ENCODE measurements at regions not wholly inside any gene's neighbourhood (a gene's known extent, or its start where the extent isn't known, plus 50 kb on each side); places are given as distances from the start of the nearest gene placed in this dataset.
A peak's percentile ranks its signal among the peaks of the same experiment; 100 is the strongest.

GRCh38 chr3:117543521-117543920 lies 833.9 kb downstream of the TUSC7 start:
- no peak for DNase-seq
- no peaks in the 10 kb centered on the region for H3K36me3 ChIP-seq (replicated peaks; ENCODE audit: insufficient read depth, low read length)
- no peaks in the 10 kb centered on the region for H4K20me1 ChIP-seq (ENCODE audit: insufficient read depth, low read length)
- H3K27ac ChIP-seq (ENCODE audit: low read length) = no peak overlapping the region
- TF ChIP-seq EZH2 (optimal IDR thresholded peaks at IDR 0.05; ENCODE audit: low read depth, low read length) = no peak
- no peak for TF ChIP-seq EZH2phosphoT487 (IDR thresholded peaks at IDR 0.05; ENCODE audit: low read length)
- no peak for TF ChIP-seq CTCF (IDR thresholded peaks at IDR 0.05; ENCODE audit: low read length)
- H3K9me2 ChIP-seq (replicated peaks; ENCODE audit: insufficient read depth, low read length) = no peaks in the 10 kb centered on the region
- H3K27me3 ChIP-seq (replicated peaks; ENCODE audit: insufficient read depth, low read length) = no peaks in the 10 kb centered on the region
- H3F3A ChIP-seq (ENCODE audit: insufficient read depth, low read length) = no peaks in the 10 kb centered on the region
- no peak overlapping the region for H3K4me2 ChIP-seq (ENCODE audit: low read depth, low read length)
- H3K79me2 ChIP-seq (ENCODE audit: low read length) = no peaks in the 10 kb centered on the region
- H2AFZ ChIP-seq (ENCODE audit: low read length) = no peak overlapping the region
- H3K4me3 ChIP-seq (ENCODE audit: low read length) = no peak overlapping the region
- H3K4me1 ChIP-seq (ENCODE audit: low read length) = peaks cover 7% of the 10 kb centered on the region; the same call in 1 of the 2 replicates
- no peak overlapping the region for H3K9ac ChIP-seq (ENCODE audit: low read length)
- H3K9me3 ChIP-seq (replicated peaks; ENCODE audit: insufficient read depth, low read length) = no peaks in the 10 kb centered on the region

GRCh38 chr3:117545484-117545883 lies 835.9 kb downstream of the TUSC7 start:
- no peaks in the 10 kb centered on the region for H4K20me1 ChIP-seq (ENCODE audit: insufficient read depth, low read length)
- H3K9ac ChIP-seq (ENCODE audit: low read length) = no peak overlapping the region
- no peaks in the 10 kb centered on the region for H3K9me2 ChIP-seq (replicated peaks; ENCODE audit: insufficient read depth, low read length)
- no peak overlapping the region for H3K4me2 ChIP-seq (ENCODE audit: low read depth, low read length)
- no peaks in the 10 kb centered on the region for H3K36me3 ChIP-seq (replicated peaks; ENCODE audit: insufficient read depth, low read length)
- no peaks in the 10 kb centered on the region for H3K27me3 ChIP-seq (replicated peaks; ENCODE audit: insufficient read depth, low read length)
- no peak overlapping the region for H3K27ac ChIP-seq (ENCODE audit: low read length)
- H3K9me3 ChIP-seq (replicated peaks; ENCODE audit: insufficient read depth, low read length) = no peaks in the 10 kb centered on the region
- TF ChIP-seq EZH2phosphoT487 (IDR thresholded peaks at IDR 0.05; ENCODE audit: low read length) (no peak), CTCF (IDR thresholded peaks at IDR 0.05; ENCODE audit: low read length) (no peak), EZH2 (optimal IDR thresholded peaks at IDR 0.05; ENCODE audit: low read depth, low read length) (no peak)
- no peak overlapping the region for H3K4me3 ChIP-seq (ENCODE audit: low read length)
- no peaks in the 10 kb centered on the region for H3F3A ChIP-seq (ENCODE audit: insufficient read depth, low read length)
- no peak for DNase-seq
- H2AFZ ChIP-seq (ENCODE audit: low read length) = 0 out of 2 replicates have a peak overlapping the region, but pooled peaks have one; percentile 5
- H3K4me1 ChIP-seq (ENCODE audit: low read length) = peaks cover 7% of the 10 kb centered on the region; the same call in 1 of the 2 replicates
- no peaks in the 10 kb centered on the region for H3K79me2 ChIP-seq (ENCODE audit: low read length)

- no peak overlapping the region for H3K4me3 ChIP-seq (ENCODE audit: low read length)
- H3K4me2 ChIP-seq (ENCODE audit: low read depth, low read length) = no peak overlapping the region
- H3K79me2 ChIP-seq (ENCODE audit: low read length) = no peaks in the 10 kb centered on the region
- H3K36me3 ChIP-seq (replicated peaks; ENCODE audit: insufficient read depth, low read length) = no peaks in the 10 kb centered on the region
- H3K9me3 ChIP-seq (replicated peaks; ENCODE audit: insufficient read depth, low read length) = no peaks in the 10 kb centered on the region
- DNase-seq = no peak
- no peak overlapping the region for H3K9ac ChIP-seq (ENCODE audit: low read length)
- no peak overlapping the region for H3K27ac ChIP-seq (ENCODE audit: low read length)
- TF ChIP-seq EZH2phosphoT487 (IDR thresholded peaks at IDR 0.05; ENCODE audit: low read length) (no peak), CTCF (IDR thresholded peaks at IDR 0.05; ENCODE audit: low read length) (no peak), EZH2 (optimal IDR thresholded peaks at IDR 0.05; ENCODE audit: low read depth, low read length) (no peak)
- H3K9me2 ChIP-seq (replicated peaks; ENCODE audit: insufficient read depth, low read length) = no peaks in the 10 kb centered on the region
- peaks cover 7% of the 10 kb centered on the region for H3K4me1 ChIP-seq (ENCODE audit: low read length)
- H4K20me1 ChIP-seq (ENCODE audit: insufficient read depth, low read length) = no peaks in the 10 kb centered on the region
- H2AFZ ChIP-seq (ENCODE audit: low read length) = no peak overlapping the region
- no peaks in the 10 kb centered on the region for H3K27me3 ChIP-seq (replicated peaks; ENCODE audit: insufficient read depth, low read length)
- H3F3A ChIP-seq (ENCODE audit: insufficient read depth, low read length) = no peaks in the 10 kb centered on the region
Measured at GRCh38 chr3:117547956-117548550, 838.5 kb downstream of the TUSC7 start.

Data from MM.1S (cell line).